ENCODE measurements at regions not wholly inside any gene's neighbourhood (a gene's known extent, or its start where the extent isn't known, plus 50 kb on each side); places are given as distances from the start of the nearest gene placed in this dataset.
"Not testable (repeated sequence)": the region's sequence is repeated elsewhere in the genome, so short reads cannot be mapped to it uniquely, and the experiment has no call there.

DNA sequence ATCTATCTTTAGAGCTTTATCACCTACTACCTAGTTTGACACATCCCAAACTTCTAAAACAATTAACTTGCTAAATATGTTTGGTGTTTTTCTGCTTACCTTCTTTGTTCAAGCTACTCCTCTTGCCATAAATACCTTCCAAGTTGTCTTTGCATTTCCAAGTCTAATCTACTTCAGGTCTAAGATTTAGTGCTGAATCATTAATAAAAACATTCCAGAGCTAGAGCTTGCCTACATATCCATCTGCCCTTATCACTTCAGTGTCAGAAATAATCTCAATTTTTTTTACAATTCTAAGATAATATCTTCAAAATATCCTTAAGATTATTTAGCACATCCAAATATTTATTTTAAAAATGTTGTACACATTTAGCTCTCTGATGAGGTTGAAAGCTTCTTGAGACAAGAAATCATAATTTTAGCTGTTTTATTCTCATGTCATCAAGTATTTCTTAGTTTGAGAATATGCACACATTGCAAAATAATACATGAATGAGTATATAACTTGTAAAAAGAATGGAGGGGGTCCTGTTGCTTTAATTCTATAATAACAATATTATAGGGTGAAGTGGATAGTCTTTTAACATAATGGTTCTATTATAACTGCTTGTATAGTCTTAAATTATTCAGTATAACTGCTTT, 466.3 kb downstream of the SEMA3D start:
- Histone ChIP-seq H3K4me1 (no peaks in the 10 kb centered on the region), H3K27ac (no peak overlapping the region), H3K9me3 (peaks cover 0 to 4% of the 10 kb centered on the region in 2 donors), H3K36me3 (no peaks in the 10 kb centered on the region), H3K27me3 (no peaks in the 10 kb centered on the region), H3K4me3 (no peak overlapping the region)
- intact Hi-C loops (cut with DNase I), result no loop called here
- DNase-seq (no peak), ATAC-seq (no peak)
- TF ChIP-seq, protein P1, sequence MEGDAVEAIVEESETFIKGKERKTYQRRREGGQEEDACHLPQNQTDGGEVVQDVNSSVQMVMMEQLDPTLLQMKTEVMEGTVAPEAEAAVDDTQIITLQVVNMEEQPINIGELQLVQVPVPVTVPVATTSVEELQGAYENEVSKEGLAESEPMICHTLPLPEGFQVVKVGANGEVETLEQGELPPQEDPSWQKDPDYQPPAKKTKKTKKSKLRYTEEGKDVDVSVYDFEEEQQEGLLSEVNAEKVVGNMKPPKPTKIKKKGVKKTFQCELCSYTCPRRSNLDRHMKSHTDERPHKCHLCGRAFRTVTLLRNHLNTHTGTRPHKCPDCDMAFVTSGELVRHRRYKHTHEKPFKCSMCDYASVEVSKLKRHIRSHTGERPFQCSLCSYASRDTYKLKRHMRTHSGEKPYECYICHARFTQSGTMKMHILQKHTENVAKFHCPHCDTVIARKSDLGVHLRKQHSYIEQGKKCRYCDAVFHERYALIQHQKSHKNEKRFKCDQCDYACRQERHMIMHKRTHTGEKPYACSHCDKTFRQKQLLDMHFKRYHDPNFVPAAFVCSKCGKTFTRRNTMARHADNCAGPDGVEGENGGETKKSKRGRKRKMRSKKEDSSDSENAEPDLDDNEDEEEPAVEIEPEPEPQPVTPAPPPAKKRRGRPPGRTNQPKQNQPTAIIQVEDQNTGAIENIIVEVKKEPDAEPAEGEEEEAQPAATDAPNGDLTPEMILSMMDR (IDR thresholded peaks at IDR 0.05), result no peak

GRCh38 chr7:84714765-84715164, 472.1 kb downstream of the SEMA3D start:
- no peak overlapping the region for H3K27ac ChIP-seq
- no peaks in the 10 kb centered on the region for H3K4me1 ChIP-seq
- H3K4me3 ChIP-seq, result no peak overlapping the region
- TF ChIP-seq, protein P1 (IDR thresholded peaks at IDR 0.05), result no peak
- ATAC-seq (no peak), DNase-seq (no peak)
- H3K36me3 ChIP-seq, result no peaks in the 10 kb centered on the region
- no peaks in the 10 kb centered on the region for H3K9me3 ChIP-seq
- H3K27me3 ChIP-seq, result no peaks in the 10 kb centered on the region
- intact Hi-C loops (cut with DNase I), result no loop called here

GRCh38 chr7:84712374-84713121, 474.3 kb downstream of the SEMA3D start:
- DNase-seq (no peak), ATAC-seq (no peak)
- no peak overlapping the region for H3K4me3 ChIP-seq
- H3K36me3 ChIP-seq, result no peaks in the 10 kb centered on the region
- no peak overlapping the region for H3K27ac ChIP-seq
- no peaks in the 10 kb centered on the region for H3K9me3 ChIP-seq
- H3K4me1 ChIP-seq, result no peaks in the 10 kb centered on the region
- no peaks in the 10 kb centered on the region for H3K27me3 ChIP-seq
- TF ChIP-seq, protein P1 (IDR thresholded peaks at IDR 0.05), result no peak
- intact Hi-C loops (cut with DNase I), result no loop called here

DNA sequence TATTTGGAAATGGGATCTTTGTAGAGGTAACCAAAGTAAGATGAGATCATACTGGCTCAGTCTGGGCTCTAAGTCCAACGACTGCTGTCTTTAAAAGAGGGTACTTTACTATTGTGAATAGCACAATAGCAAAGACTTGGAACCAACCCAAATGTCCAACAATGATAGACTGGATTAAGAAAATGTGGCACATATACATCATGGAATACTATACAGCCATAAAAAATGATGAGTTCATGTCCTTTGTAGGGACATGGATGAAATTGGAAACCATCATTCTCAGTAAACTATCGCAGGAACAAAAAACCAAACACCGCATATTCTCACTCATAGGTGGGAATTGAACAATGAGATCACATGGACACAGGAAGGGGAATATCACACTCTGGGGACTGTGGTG, 476.3 kb downstream of the SEMA3D start:
- H3K9me3 ChIP-seq; H3K36me3 ChIP-seq; intact Hi-C loops (cut with DNase I); H3K4me1 ChIP-seq; DNase-seq; ATAC-seq; H3K27me3 ChIP-seq; H3K4me3 ChIP-seq; H3K27ac ChIP-seq: not testable (repeated sequence)

GRCh38 chr7:84705706-84706105, 481.1 kb downstream of the SEMA3D start:
- TF ChIP-seq, protein P1 (IDR thresholded peaks at IDR 0.05), result no peak
- Histone ChIP-seq H3K36me3 (no peaks in the 10 kb centered on the region), H3K27ac (no peak overlapping the region), H3K9me3 (peaks cover 0 to 3% of the 10 kb centered on the region in 2 donors), H3K4me3 (no peak overlapping the region), H3K4me1 (no peaks in the 10 kb centered on the region), H3K27me3 (no peaks in the 10 kb centered on the region)
- intact Hi-C loops (cut with DNase I), result no loop called here
- ATAC-seq, result no peak
- no peak for DNase-seq
